HG03442 (cell line): ENCODE measurements at regions not wholly inside any gene's neighbourhood (a gene's known extent, or its start where the extent isn't known, plus 50 kb on each side); places are given as distances from the start of the nearest gene placed in this dataset.
A peak's percentile ranks its signal among the peaks of the same experiment; 100 is the strongest.

Experiments used
- ATAC-seq: cut with Tn5 transposase; IDR thresholded peaks from one replicate; pipeline ENCODE4 v1.9.1; 2021; ENCODE audit warnings: mild to moderate bottlenecking, moderate library complexity; ENCODE audit not compliant: unreplicated experiment

- no peak for ATAC-seq
Observed at GRCh38 chr21:39029086-39029755, 154.0 kb downstream of the PSMG1 start.

GRCh38 chr21:39025198-39025597, 158.1 kb downstream of the PSMG1 start:
- no peak for ATAC-seq

- ATAC-seq, result no peak
Observed at GRCh38 chr21:39024538-39024937, 158.7 kb downstream of the PSMG1 start.

- no peak for ATAC-seq
Observed at GRCh38 chr21:39022863-39023693, 160.2 kb downstream of the PSMG1 start.

- no peak for ATAC-seq
Observed at GRCh38 chr21:39022466-39022862, 160.8 kb downstream of the PSMG1 start.

- ATAC-seq, result no peak
Observed at GRCh38 chr21:39022035-39022434, 161.2 kb downstream of the PSMG1 start.

- no peak for ATAC-seq
Observed at GRCh38 chr21:39021478-39021832, 161.8 kb downstream of the PSMG1 start.

- no peak for ATAC-seq
Observed at GRCh38 chr21:39020751-39021477, 162.3 kb downstream of the PSMG1 start.

- no peak for ATAC-seq
Observed at GRCh38 chr21:39018730-39019129, 164.5 kb downstream of the PSMG1 start.

GRCh38 chr21:39016740-39017315, 166.4 kb downstream of the PSMG1 start:
- ATAC-seq, result peak; percentile 96

- no peak for ATAC-seq
Observed at GRCh38 chr21:39014747-39015146, 168.5 kb downstream of the PSMG1 start.

- ATAC-seq, result no peak
Observed at GRCh38 chr21:39012326-39013230, 170.7 kb downstream of the PSMG1 start.

- ATAC-seq, result no peak
Observed at GRCh38 chr21:39011911-39012310, 171.3 kb downstream of the PSMG1 start.

- ATAC-seq, result no peak
Observed at GRCh38 chr21:39010629-39011404, 172.4 kb downstream of the PSMG1 start.

GRCh38 chr21:39009587-39010225, 173.5 kb downstream of the PSMG1 start:
- ATAC-seq, result no peak

- ATAC-seq, result no peak
Observed at GRCh38 chr21:39007985-39008384, 175.3 kb downstream of the PSMG1 start.

- ATAC-seq, result no peak
Observed at GRCh38 chr21:39007532-39007931, 175.7 kb downstream of the PSMG1 start.

- no peak for ATAC-seq
Observed at GRCh38 chr21:39006571-39007311, 176.5 kb downstream of the PSMG1 start.

- no peak for ATAC-seq
Observed at GRCh38 chr21:39005502-39005787, 177.8 kb downstream of the PSMG1 start.
